Esophagus mucosa (tissue), 1 donor: ENCODE measurements at regions not wholly inside any gene's neighbourhood (a gene's known extent, or its start where the extent isn't known, plus 50 kb on each side); places are given as distances from the start of the nearest gene placed in this dataset.
A peak's percentile ranks its signal among the peaks of the same experiment; 100 is the strongest.
"Not testable (repeated sequence)": the region's sequence is repeated elsewhere in the genome, so short reads cannot be mapped to it uniquely, and the experiment has no call there.

Source experiments
- ATAC-seq: fragments of 200-7000 bp; cut with Tn5 transposase; one replicate; pipeline ENCODE4 v1.9.1; 2020
- donor health status: DM: yes; HTN: yes; CAD: no.

- ATAC-seq, result no peak
Measured at GRCh38 chr20:48374991-48375595, 452.7 kb downstream of the PREX1 start.

- peak; percentile 72 for ATAC-seq
Measured at GRCh38 chr20:48374031-48374907, 453.5 kb downstream of the PREX1 start.

- ATAC-seq, result no peak
Measured at GRCh38 chr20:48373555-48373934, 454.3 kb downstream of the PREX1 start.

GRCh38 chr20:48372851-48373554 lies 454.8 kb downstream of the PREX1 start:
- ATAC-seq, result not testable (repeated sequence)

- no peak for ATAC-seq
Measured at GRCh38 chr20:48371211-48371610, 456.6 kb downstream of the PREX1 start.

GRCh38 chr20:48368580-48369021 lies 459.2 kb downstream of the PREX1 start:
- not testable (repeated sequence) for ATAC-seq

- ATAC-seq, result peak; percentile 37
Measured at GRCh38 chr20:48367541-48368358, 460.0 kb downstream of the PREX1 start.

- ATAC-seq, result no peak
Measured at GRCh38 chr20:48366230-48366629, 461.6 kb downstream of the PREX1 start.

GRCh38 chr20:48364688-48365421 lies 462.9 kb downstream of the PREX1 start:
- ATAC-seq, result no peak

- no peak for ATAC-seq
Measured at GRCh38 chr20:48364055-48364454, 463.7 kb downstream of the PREX1 start.

GRCh38 chr20:48360342-48360975 lies 467.3 kb downstream of the PREX1 start:
- ATAC-seq, result no peak

- peak; percentile 78 for ATAC-seq
Measured at GRCh38 chr20:48359692-48360341, 468.0 kb downstream of the PREX1 start.

- not testable (repeated sequence) for ATAC-seq
Measured at GRCh38 chr20:48359055-48359390, 468.8 kb downstream of the PREX1 start.

GRCh38 chr20:48358176-48359054 lies 469.4 kb downstream of the PREX1 start:
- no peak for ATAC-seq

GRCh38 chr20:48357714-48358113 lies 470.1 kb downstream of the PREX1 start:
- no peak for ATAC-seq

GRCh38 chr20:48354903-48355302 lies 472.9 kb downstream of the PREX1 start:
- no peak for ATAC-seq

GRCh38 chr20:48354320-48354876 lies 473.4 kb downstream of the PREX1 start:
- ATAC-seq, result no peak

GRCh38 chr20:48352628-48353027 lies 475.2 kb downstream of the PREX1 start:
- ATAC-seq, result peak; percentile 18

- ATAC-seq, result no peak
Measured at GRCh38 chr20:48352042-48352441, 475.8 kb downstream of the PREX1 start.
